DMS114 treated with DMSO at 0.1 percent for 48 hours (cell line): ENCODE measurements at regions not wholly inside any gene's neighbourhood (a gene's known extent, or its start where the extent isn't known, plus 50 kb on each side); places are given as distances from the start of the nearest gene placed in this dataset.

ENCODE experiments used
- DNase-seq: peaks from one replicate; lab custom pipeline; 2025; ENCODE audit not compliant: unreplicated experiment; lab: John Stamatoyannopoulos, UW

GRCh38 chrX:129188231-129188630 is 335.1 kb downstream of the SMARCA1 start:
- no peak for DNase-seq

GRCh38 chrX:129176710-129177109 is 346.6 kb downstream of the SMARCA1 start:
- no peak for DNase-seq

DNA sequence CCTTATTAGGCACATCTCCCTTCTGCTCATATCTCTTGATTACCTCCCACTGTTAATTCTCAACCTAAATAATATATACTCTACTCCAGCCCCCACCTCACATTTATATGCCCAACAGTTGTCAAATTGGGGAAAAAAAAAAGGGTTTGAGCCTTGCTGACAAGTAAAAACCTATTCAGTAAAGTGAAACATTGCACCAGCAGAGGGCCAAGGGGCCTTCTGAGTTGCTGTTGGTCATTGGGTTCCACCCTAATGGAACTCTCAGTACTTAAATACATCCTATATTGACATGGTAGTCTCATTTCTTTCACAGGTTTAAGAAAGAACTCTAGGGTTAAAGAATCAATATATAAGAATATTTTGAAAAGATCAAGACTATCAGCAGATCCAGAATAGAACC is 362.2 kb downstream of the SMARCA1 start:
- DNase-seq: no peak

DNA sequence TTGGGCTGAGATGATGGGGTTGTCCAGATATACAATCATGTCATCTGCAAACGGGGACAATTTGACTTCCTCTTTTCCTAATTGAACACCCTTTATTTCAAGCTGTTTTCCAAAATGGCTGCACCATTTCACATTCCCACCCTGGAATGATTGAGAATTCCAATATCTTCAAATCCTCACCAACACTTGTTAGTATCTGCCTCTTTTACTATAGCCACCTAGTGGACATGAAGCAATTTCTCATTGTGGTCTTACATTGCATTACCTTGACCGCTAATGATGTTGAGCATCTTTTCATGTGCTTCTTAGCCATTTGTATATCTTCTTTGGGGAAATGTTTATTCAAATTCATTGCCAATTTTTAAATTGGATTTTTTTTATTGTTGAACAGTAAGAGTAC is 364.8 kb downstream of the SMARCA1 start:
- no peak for DNase-seq

DNA sequence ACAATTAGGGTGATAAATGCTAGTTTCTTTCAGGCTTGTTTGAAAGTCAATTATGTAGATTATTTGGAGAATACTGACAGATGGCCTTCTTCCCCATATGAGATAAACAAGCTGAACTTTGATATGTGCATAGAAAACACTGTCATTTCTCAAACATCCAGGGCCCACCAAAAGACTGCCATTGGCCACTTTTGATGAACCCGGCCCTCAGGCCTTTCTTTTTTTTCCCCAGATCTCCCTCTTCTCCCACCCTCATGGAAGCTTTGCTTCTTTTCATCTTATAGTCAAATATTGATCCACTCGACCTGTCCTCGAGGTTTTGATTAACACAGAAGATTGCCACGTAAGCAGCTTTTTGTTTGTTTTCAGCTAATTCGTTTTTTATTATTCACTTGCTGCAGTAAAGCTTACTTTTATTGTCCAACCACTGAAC is 377.4 kb downstream of the SMARCA1 start:
- DNase-seq: no peak

- DNase-seq: no peak
Observed at GRCh38 chrX:129145385-129145784, 377.9 kb downstream of the SMARCA1 start.

DNA sequence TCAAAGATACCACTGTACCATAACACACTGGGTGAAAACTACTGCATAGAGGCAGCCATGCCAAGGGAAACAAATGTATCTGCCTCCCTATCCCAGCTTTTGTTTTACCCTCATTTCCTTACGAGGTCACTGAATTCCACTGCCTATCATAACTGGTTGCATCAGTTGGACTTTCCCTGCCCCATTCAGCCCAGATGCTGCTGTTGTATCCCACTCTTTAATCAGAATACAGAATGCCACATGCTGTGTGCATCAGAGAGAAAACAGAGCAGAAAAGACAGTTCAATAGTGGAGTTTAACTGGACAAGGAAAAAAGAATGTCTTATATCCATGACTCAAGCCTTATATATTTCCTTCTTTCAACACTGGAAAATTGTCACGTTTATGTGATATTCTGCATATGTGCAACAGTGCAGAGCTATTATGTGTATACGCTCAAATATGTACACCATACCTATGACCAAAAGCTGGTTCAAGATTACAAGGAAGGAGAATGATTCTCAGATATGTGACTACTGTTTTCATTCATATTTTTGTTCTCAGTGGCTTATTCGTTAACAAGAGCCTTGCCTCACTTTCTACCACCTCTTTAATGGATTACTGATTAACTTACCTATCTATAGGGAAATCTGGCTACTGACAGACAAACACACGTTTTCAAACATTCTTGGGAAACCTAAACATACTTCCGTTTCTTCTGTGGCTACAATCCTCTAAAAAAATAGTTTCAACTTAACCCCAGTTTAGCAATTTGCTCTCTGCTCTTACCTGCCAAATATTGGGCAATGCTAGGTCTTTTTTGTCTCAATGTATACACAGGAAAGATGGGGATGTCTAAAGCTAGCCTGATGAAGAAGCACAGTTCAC is 378.9 kb downstream of the SMARCA1 start:
- no peak for DNase-seq

DNA sequence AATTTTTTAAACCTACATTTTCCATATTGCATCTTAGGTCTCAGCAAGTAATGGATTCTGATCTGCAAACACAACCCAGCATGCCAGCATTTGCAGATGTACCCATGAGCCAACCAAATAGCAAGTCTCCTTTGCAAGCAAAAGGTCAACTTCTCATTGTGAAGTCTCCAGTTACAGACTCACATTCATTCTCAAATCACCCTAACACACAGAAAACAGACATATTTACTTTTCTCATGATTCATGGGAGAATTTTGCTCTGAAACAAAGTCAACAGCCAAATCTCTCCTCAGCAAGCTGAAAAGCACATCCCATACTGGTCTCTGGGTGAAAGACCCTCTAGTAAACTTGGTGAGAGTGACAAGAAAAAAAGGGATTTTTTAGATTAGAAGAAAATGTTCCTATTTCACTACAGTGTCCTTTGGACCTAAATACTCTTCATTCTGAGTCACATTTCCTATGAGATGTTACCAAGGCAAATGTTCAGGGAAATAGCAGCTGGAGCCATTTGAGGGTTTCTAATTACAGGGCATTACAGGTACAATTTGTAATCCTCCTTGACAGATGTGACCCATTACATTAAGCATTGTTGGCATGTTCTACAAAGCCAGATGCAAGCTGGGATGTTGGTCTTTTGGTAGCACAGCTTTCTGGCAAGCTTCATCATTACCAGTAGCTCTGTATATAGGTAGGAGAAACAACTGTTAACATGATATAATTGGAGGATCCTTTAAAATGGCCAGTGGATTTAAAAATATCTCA is 383.3 kb downstream of the SMARCA1 start:
- no peak for DNase-seq

- DNase-seq: no peak
Observed at GRCh38 chrX:129125122-129125914, 398.0 kb downstream of the SMARCA1 start.

GRCh38 chrX:129123795-129124194 is 399.5 kb downstream of the SMARCA1 start:
- no peak for DNase-seq

- no peak for DNase-seq
Observed at GRCh38 chrX:129116676-129117470, 406.4 kb downstream of the SMARCA1 start.

- DNase-seq: no peak
Observed at GRCh38 chrX:129115935-129116334, 407.4 kb downstream of the SMARCA1 start.

DNA sequence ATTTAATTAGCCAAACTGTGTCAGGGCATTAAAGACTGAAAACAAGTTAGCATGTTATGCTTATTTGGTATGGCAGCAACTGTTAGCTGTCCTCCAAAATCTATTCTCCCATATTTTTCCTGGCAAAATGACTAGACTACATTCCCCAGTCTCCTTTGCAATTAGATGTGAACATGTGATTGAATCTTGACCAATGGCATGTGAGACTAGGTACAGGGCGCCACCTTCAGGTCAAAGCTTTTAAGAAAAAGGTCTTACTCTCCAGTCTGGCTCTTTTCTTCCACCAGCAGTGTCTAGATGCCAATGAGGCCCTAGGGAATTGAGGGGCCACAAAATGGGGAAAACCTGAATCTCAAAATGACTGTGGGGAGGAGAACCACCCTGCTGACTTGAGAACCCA is 408.2 kb downstream of the SMARCA1 start:
- DNase-seq: no peak

GRCh38 chrX:129111081-129111798 is 412.1 kb downstream of the SMARCA1 start:
- DNase-seq: no peak

GRCh38 chrX:129108936-129109335 is 414.4 kb downstream of the SMARCA1 start:
- no peak for DNase-seq

GRCh38 chrX:129099207-129099606 is 424.1 kb downstream of the SMARCA1 start:
- no peak for DNase-seq

DNA sequence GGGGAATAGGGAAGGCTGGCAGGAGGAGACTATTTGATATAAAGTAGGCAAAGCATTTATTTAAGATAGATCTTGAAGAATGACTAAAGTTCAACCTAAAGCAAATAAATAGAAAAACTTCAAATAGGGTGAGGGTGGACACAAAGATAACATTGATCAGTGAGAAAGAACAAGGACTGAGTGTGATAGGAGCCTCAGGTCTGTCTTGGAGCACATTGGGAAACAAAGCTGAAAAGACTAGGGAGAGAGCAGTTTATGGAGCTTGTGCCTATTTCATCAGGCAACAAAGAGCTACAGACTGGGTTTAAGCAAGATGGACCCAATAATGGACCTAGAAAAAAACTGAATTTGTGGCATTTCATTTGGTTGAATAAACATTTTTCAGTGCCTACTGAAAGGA is 425.6 kb downstream of the SMARCA1 start:
- DNase-seq: no peak

DNA sequence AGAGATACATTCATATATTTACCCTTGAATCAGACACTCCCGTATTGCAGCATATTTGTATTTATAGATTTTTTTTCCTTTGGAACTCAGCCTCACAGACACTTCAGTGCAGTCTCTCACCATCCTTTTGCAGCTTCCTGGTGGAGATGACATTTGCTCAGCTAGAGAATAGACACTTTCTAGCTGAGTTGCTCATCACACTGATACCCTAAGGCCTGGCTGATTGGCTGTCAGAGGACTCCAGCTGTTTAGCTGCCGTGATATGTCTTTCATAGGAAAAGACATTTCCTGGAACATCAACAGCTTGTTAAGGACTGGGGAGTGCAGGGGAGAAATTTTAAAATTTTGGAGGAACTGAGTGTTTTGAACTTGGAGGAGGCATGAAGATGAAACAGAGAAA is 429.6 kb downstream of the SMARCA1 start:
- no peak for DNase-seq

DNA sequence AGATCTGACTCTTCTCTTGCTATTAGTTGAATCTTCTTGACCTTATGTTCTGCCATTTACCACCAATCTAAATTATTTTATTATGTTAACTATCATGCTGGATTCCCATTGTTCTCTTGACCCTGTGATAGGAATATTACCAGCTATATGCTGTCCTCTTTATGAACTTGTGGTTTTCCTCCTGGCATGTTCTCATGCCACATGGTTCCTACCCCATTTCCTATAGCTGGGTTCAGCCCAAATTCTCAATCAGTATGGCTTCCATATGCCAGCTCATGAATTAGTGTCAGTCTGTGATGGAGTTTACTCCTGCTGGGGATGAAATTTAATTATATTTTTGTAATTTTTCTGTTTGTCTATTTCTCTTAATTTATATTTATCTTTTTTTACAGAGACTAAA is 430.5 kb downstream of the SMARCA1 start:
- DNase-seq: no peak

DNA sequence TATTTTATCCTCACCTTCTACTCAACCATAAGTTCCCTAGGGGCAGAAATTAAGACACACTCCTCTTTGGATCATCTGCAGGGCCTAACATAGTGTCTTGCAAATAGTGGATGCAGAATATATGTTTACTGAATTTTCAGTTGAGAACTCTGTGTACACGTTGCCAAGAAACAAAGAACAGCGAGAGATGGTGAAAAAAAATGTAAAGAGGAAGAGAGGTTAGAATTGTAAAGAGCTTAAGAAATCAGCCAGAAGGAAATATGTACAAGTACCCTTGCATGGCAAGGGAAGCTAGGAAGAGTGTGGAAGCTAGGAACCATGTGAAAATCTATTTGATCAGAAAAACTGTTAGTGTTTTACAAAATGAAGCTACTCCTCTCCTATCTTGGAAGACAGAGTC is 431.0 kb downstream of the SMARCA1 start:
- DNase-seq: no peak
